ENCODE measurements at regions not wholly inside any gene's neighbourhood (a gene's known extent, or its start where the extent isn't known, plus 50 kb on each side); places are given as distances from the start of the nearest gene placed in this dataset.

GRCh38 chr1:45266151-45266801 lies 59.9 kb upstream of the ZSWIM5 start:
- Histone ChIP-seq H3K23me2 (ENCODE audit: low read depth, low read length) (no peaks in the 10 kb centered on the region), H2BK5ac (ENCODE audit: low read depth, low read length) (no peak overlapping the region), H4K8ac (ENCODE audit: extremely low read depth, insufficient read depth, low read length) (no peak overlapping the region), H3K9me3 (ENCODE audit: insufficient read depth in 2 of 2, low read depth in 1 of 2, low read length in 1 of 2) (peaks cover 9 to 10% of the 10 kb centered on the region in 2 experiments), H3K18ac (ENCODE audit: extremely low read depth, low read length) (no peak overlapping the region), H2BK12ac (ENCODE audit: low read depth, low read length) (no peak overlapping the region), H2BK15ac (ENCODE audit: low read length) (no peak overlapping the region), H3K79me2 (ENCODE audit: control insufficient read depth in 1 of 2, insufficient read depth in 2 of 2, low read length in 2 of 2) (no peaks in the 10 kb centered on the region), H4K20me1 (replicated peaks in 1 of 2; ENCODE audit: control insufficient read depth in 1 of 2, insufficient read depth in 2 of 2, low read length in 2 of 2) (no peaks in the 10 kb centered on the region), H3K23ac (ENCODE audit: insufficient read length) (no peak overlapping the region), H3K4me2 (ENCODE audit: insufficient read depth in 1 of 2, low read depth in 2 of 2, low read length in 2 of 2) (no peak overlapping the region), H3K4me3 (ENCODE audit: extremely low read depth in 1 of 4, insufficient read depth in 2 of 4, low read depth in 3 of 4, low read length in 4 of 4) (no peak overlapping the region), H3K27me3 (replicated peaks in 1 of 4; ENCODE audit: control insufficient read depth in 3 of 4, extremely low read depth in 1 of 4, insufficient read depth in 3 of 4, low read length in 3 of 4) (no peaks in the 10 kb centered on the region), H4K91ac (replicated peaks; ENCODE audit: insufficient read length, low read length) (no peak overlapping the region), H2BK120ac (replicated peaks; ENCODE audit: low read depth, low read length) (no peak overlapping the region), H2AFZ (ENCODE audit: low read length) (no peak overlapping the region), H3K56ac (replicated peaks; ENCODE audit: insufficient read length, low read depth, low read length) (no peak overlapping the region), H4K5ac (ENCODE audit: insufficient read length, low read depth, low read length) (no peak overlapping the region), H2AK5ac (ENCODE audit: low read depth, low read length) (no peak overlapping the region), H3K4me1 (replicated peaks in 1 of 4; ENCODE audit: control insufficient read depth in 3 of 4, insufficient read depth in 4 of 4, low read length in 3 of 4) (no peaks in the 10 kb centered on the region), H3K9ac (replicated peaks in 1 of 4; ENCODE audit: extremely low read depth in 1 of 4, low read depth in 3 of 4, low read length in 3 of 4) (no peak overlapping the region), H3K36me3 (ENCODE audit: control insufficient read depth in 2 of 4, insufficient read depth in 4 of 4, low read length in 3 of 4) (no peaks in the 10 kb centered on the region), H3K14ac (ENCODE audit: insufficient read length) (no peak overlapping the region), H3K79me1 (ENCODE audit: low read depth, low read length) (no peaks in the 10 kb centered on the region), H3K4ac (replicated peaks; ENCODE audit: insufficient read length, low read depth, low read length) (no peak overlapping the region), H3K27ac (ENCODE audit: low read depth, low read length) (no peak overlapping the region), H2BK20ac (ENCODE audit: low read length) (no peak overlapping the region)
- CTCF ChIA-PET (ENCODE audit: partially characterized antibody) = interaction anchor here (0.9 to 1.7 kb wide), 2 partner anchors 18 to 34 kb away, joined by 4 to 7 read pairs; no protein-coding TSS in a partner anchor
- no peak for DNase-seq (ENCODE audit: low read depth in 1 of 2, low spot score in 2 of 2)
- TF ChIP-seq EGR1 (IDR thresholded peaks at IDR 0.05; ENCODE audit: borderline replicate concordance, low read depth, low read length) = no peak
- TF ChIP-seq ATF2 (IDR thresholded peaks at IDR 0.05; ENCODE audit: low read length) = no peak
- TF ChIP-seq GTF2F1 (IDR thresholded peaks at IDR 0.05; ENCODE audit: borderline replicate concordance, low read depth, low read length) = no peak
- 97% methylated on average over 7 of the region's 7 CpGs; no CpG with 5 or more reads in 1 of the 2 experiments for WGBS, 2 experiments (ENCODE audit: extremely low coverage in 1 of 2, insufficient coverage in 1 of 2, insufficient read length in 1 of 2, insufficient replicate concordance in 2 of 2, low coverage in 1 of 2, low lambda C conversion rate in 2 of 2, missing lambda C conversion rate in 1 of 2)
- POLR2A ChIA-PET (ENCODE audit: partially characterized antibody) = interaction anchor here (0.6 to 1.2 kb wide), 3 partner anchors 11 to 367 kb away, joined by 3 read pairs; no protein-coding TSS in a partner anchor
- no peak for FAIRE-seq

Measured in H1 (cell line).